Esophagus (tissue), 2 donors: ENCODE measurements at regions not wholly inside any gene's neighbourhood (a gene's known extent, or its start where the extent isn't known, plus 50 kb on each side); places are given as distances from the start of the nearest gene placed in this dataset.
"Not testable (repeated sequence)": the region's sequence is repeated elsewhere in the genome, so short reads cannot be mapped to it uniquely, and the experiment has no call there.

Experiments
- H3K27ac ChIP-seq, 2 donors: one replicate each; pipeline ENCODE4 v1.5.1; 2013; ENCODE audit warnings: low read depth in 2 of 2, mild to moderate bottlenecking in 2 of 2, inconsistent platforms in 1 of 2, low read length in 1 of 2, moderate library complexity in 1 of 2
- H3K27me3 ChIP-seq, 2 donors: one replicate each; pipeline ENCODE4 v1.6.1; 2013; ENCODE audit warnings: low read length in 2 of 2, control low read depth in 1 of 2, mild to moderate bottlenecking in 1 of 2; ENCODE audit not compliant: insufficient read depth in 2 of 2, control insufficient read depth in 1 of 2
- H3K36me3 ChIP-seq, 2 donors: one replicate each; pipeline ENCODE4 v1.6.1; 2013; ENCODE audit warnings: low read length in 1 of 2; ENCODE audit not compliant: control insufficient read depth in 2 of 2, insufficient read depth in 2 of 2
- H3K4me1 ChIP-seq, 2 donors: one replicate each; pipeline ENCODE4 v1.6.1; 2013; ENCODE audit warnings: low read length in 1 of 2; ENCODE audit not compliant: control insufficient read depth in 2 of 2, insufficient read depth in 2 of 2
- H3K4me3 ChIP-seq, 2 donors: one replicate each; pipeline ENCODE4 v1.5.1; 2013; ENCODE audit warnings: low read length in 2 of 2, mild to moderate bottlenecking in 2 of 2, low read depth in 1 of 2, moderate library complexity in 1 of 2
- H3K9me3 ChIP-seq, 2 donors: one replicate each; pipeline ENCODE4 v1.6.1; 2013; ENCODE audit warnings: mild to moderate bottlenecking in 2 of 2, low read depth in 1 of 2, low read length in 1 of 2, moderate library complexity in 1 of 2; ENCODE audit not compliant: control insufficient read depth in 2 of 2, insufficient read depth in 1 of 2
- WGBS, 2 donors: extraction: QIAGEN DNeasy Blood & Tissue Kit; methylation state at CpG; one replicate each; pipeline ENCODE4 v1.1.7; 2013; 5-methylcytosine and 5-hydroxymethylcytosine counted together
- donor health status: healthy with polysubstance abuse.
- donor health status: Bipolar disorder and iron deficiency.

GRCh38 chr5:101306391-101307137, 403.5 kb upstream of the ST8SIA4 start:
- H3K9me3 ChIP-seq, result no peaks in the 10 kb centered on the region
- no peaks in the 10 kb centered on the region for H3K27me3 ChIP-seq
- no peaks in the 10 kb centered on the region for H3K4me1 ChIP-seq
- WGBS, 2 donors, result 26 to 39% methylated on average over 5 of the region's 5 CpGs
- H3K4me3 ChIP-seq, result no peak overlapping the region
- H3K36me3 ChIP-seq, result no peaks in the 10 kb centered on the region
- H3K27ac ChIP-seq, result no peak overlapping the region

- Histone ChIP-seq H3K27ac (no peak overlapping the region), H3K9me3 (no peaks in the 10 kb centered on the region), H3K27me3 (no peaks in the 10 kb centered on the region), H3K4me3 (no peak overlapping the region), H3K4me1 (no peaks in the 10 kb centered on the region), H3K36me3 (no peaks in the 10 kb centered on the region)
Measured at GRCh38 chr5:101296477-101296876, 393.4 kb upstream of the ST8SIA4 start.

GRCh38 chr5:101292199-101292598, 389.1 kb upstream of the ST8SIA4 start:
- H3K9me3 ChIP-seq, result no peaks in the 10 kb centered on the region
- WGBS, 2 donors, result 70 to 73% methylated on average over 2 of the region's 2 CpGs
- no peaks in the 10 kb centered on the region for H3K27me3 ChIP-seq

GRCh38 chr5:101290761-101291160, 387.7 kb upstream of the ST8SIA4 start:
- H3K27me3 ChIP-seq, H3K4me1 ChIP-seq, H3K4me3 ChIP-seq, H3K27ac ChIP-seq, H3K36me3 ChIP-seq, H3K9me3 ChIP-seq: not testable (repeated sequence)
- 81 to 88% methylated on average over 1 of the region's 1 CpG for whole genome bisulfite sequencing, 2 donors

More at GRCh38 chr5:101292199-101292598, 389.1 kb upstream of the ST8SIA4 start:
- no peak overlapping the region for H3K4me3 ChIP-seq
- no peaks in the 10 kb centered on the region for H3K4me1 ChIP-seq
- no peak overlapping the region for H3K27ac ChIP-seq
- no peaks in the 10 kb centered on the region for H3K36me3 ChIP-seq

GRCh38 chr5:101288633-101289032, 385.6 kb upstream of the ST8SIA4 start:
- H3K9me3 ChIP-seq, result no peaks in the 10 kb centered on the region
- WGBS, 2 donors, result 86 to 88% methylated on average over 7 of the region's 7 CpGs
- H3K4me3 ChIP-seq, result no peak overlapping the region
- no peaks in the 10 kb centered on the region for H3K36me3 ChIP-seq
- no peaks in the 10 kb centered on the region for H3K4me1 ChIP-seq
- H3K27me3 ChIP-seq, result no peaks in the 10 kb centered on the region
- no peak overlapping the region for H3K27ac ChIP-seq

GRCh38 chr5:101284736-101285375, 381.8 kb upstream of the ST8SIA4 start:
- no peaks in the 10 kb centered on the region for H3K4me1 ChIP-seq

GRCh38 chr5:101283938-101284337, 380.9 kb upstream of the ST8SIA4 start:
- not testable (repeated sequence) for H3K36me3 ChIP-seq, H3K4me3 ChIP-seq, H3K9me3 ChIP-seq, H3K27me3 ChIP-seq, H3K27ac ChIP-seq, H3K4me1 ChIP-seq
- WGBS, 2 donors, result 93 to 95% methylated on average over 3 of the region's 3 CpGs

More at GRCh38 chr5:101284736-101285375, 381.8 kb upstream of the ST8SIA4 start:
- Histone ChIP-seq H3K27ac (no peak overlapping the region), H3K36me3 (no peaks in the 10 kb centered on the region), H3K4me3 (no peak overlapping the region), H3K9me3 (no peaks in the 10 kb centered on the region), H3K27me3 (no peaks in the 10 kb centered on the region)
- 39 to 82% methylated on average over 1 of the region's 1 CpG for WGBS, 2 donors

- 65 to 73% methylated on average over 2 of the region's 2 CpGs for WGBS, 2 donors
- Histone ChIP-seq H3K36me3 (no peaks in the 10 kb centered on the region), H3K4me1 (no peaks in the 10 kb centered on the region), H3K27ac (no peak overlapping the region), H3K4me3 (no peak overlapping the region), H3K9me3 (no peaks in the 10 kb centered on the region), H3K27me3 (no peaks in the 10 kb centered on the region)
Measured at GRCh38 chr5:101278917-101279316, 375.8 kb upstream of the ST8SIA4 start.

- Histone ChIP-seq H3K4me1 (no peaks in the 10 kb centered on the region), H3K27ac (no peak overlapping the region), H3K9me3 (no peaks in the 10 kb centered on the region), H3K36me3 (no peaks in the 10 kb centered on the region), H3K4me3 (no peak overlapping the region), H3K27me3 (no peaks in the 10 kb centered on the region)
- 58 to 60% methylated on average over 5 of the region's 5 CpGs for WGBS, 2 donors
Measured at GRCh38 chr5:101278011-101278687, 375.1 kb upstream of the ST8SIA4 start.
